ENCODE measurements at regions not wholly inside any gene's neighbourhood (a gene's known extent, or its start where the extent isn't known, plus 50 kb on each side); places are given as distances from the start of the nearest gene placed in this dataset.
"Not testable (repeated sequence)": the region's sequence is repeated elsewhere in the genome, so short reads cannot be mapped to it uniquely, and the experiment has no call there.

GRCh38 chr3:81363816-81364215 lies 397.6 kb downstream of the GBE1 start:
- DNase-seq = no peak

DNA sequence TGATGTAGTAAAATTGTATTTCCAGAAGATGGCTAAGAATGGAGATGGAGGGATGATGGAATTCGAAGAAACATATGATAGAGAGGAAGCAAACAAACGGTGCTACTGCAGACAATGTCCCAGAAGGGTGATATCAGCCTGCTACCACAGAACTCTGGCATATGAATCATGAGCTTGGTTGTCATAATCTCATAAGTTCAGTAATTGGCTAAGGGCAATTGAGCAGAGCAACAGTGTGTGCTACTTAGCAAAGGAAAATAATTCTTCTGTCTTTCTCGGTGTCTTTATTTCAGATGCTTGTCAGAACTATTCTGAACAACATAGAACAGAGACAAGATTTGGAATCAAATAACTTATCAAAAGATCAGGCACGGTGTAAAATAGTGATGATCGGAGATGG lies 407.3 kb downstream of the GBE1 start:
- DNase-seq = no peak

- no peak for DNase-seq
These were observed 408.6 kb downstream of the GBE1 start for GRCh38 chr3:81352867-81353266.

DNA sequence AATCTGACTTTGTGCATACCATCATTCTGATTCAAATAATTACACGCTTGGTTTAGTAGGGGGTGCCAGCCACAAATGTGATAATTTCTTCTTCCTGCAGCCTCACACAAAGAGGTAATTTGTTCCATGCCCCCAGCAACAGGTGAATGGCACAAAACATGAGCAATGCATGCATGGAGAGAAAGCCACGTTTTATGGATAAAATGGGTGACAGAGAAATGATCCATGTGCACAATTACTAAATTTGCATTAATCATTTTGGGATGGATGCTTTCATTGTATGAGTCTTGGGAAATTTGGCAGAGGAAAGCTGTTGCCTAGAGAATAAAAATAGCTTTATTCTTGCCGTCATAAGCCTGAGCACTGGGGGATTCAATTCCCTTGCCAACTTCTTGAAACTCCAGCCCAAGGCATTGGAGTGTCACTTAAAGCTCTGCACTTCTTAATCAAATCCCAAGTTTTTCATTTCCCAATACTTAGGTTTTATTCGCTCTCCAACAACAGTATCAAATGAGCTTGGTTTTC lies 411.6 kb downstream of the GBE1 start:
- no peak for DNase-seq

GRCh38 chr3:81339040-81339845 lies 422.2 kb downstream of the GBE1 start:
- DNase-seq = no peak

DNA sequence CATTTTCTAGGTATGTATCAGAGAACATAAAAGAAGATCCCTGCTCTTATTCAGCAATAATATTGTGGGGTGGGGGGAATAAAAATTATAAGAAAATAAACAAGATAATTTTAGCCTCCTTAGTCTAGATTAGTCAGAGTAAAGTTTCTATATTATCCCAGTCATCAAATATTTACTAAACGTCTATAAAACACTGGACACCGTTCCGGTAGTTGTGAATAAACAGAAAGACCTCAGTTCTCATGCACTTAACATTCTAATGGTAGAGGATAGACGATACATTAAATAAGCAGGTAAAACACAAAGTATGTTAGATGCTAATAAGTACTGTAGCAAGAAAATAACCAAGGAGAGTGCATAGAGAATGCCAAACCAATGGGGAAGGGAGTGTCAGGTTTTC lies 425.0 kb downstream of the GBE1 start:
- no peak for DNase-seq

GRCh38 chr3:81329835-81330234 lies 431.6 kb downstream of the GBE1 start:
- DNase-seq = not testable (repeated sequence)

GRCh38 chr3:81326245-81326644 lies 435.2 kb downstream of the GBE1 start:
- DNase-seq = no peak

DNA sequence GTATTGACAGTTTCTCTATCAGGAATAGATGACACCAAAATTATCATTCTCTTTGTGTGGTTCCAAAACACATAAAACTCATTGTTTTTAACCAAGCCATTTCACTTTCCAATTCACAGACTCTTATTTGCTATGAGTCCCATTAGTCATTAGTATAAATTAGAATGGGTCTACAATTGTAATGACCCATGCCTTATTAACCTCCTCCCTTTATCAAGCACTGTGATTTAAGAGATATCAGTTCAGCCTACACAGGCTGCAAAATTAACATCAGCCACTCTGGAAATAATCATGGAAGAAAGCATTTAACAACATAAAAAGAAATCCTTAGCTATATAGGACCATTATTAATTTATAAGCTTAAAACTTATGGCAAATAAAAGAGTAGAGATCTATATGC lies 440.6 kb downstream of the GBE1 start:
- DNase-seq = no peak

DNA sequence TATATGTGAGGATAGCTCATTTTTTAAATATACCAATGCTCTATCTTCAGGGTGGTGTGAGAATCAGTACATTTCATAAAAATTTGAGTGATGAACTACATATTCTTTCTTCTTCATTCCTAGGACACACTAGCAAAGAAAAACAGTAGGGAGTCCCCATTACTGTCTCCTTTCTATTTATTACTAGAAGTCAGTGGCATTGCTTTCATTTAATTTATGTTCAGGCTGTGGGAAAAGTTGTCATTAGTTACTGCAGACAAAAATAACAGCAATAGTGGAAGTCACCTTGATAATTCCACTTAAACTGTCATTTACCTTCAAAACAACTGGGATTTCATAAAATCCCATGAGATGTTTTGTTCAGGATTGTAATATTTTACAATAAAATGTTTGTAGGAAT lies 446.4 kb downstream of the GBE1 start:
- DNase-seq = no peak

GRCh38 chr3:81311321-81311720 lies 450.1 kb downstream of the GBE1 start:
- no peak for DNase-seq

DNA sequence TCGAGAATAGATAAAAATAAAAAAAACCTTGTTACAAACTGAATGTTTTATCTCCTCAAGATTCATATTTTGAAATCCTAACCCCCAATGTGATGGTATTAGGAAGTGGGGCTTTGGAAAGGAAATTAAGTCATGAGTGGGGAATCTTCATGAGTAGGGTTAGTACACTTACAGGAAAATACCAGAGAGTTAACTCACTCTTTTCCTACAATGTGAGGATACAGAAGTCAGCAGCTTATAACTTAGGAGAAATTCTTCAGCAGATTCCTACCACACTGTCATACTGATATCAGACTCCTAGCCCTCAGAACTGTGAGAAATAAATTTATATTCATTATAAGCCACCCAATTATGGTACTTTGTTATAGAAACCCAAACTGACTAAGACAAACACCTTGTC lies 453.1 kb downstream of the GBE1 start:
- DNase-seq = no peak

- no peak for DNase-seq
These were observed 454.2 kb downstream of the GBE1 start for GRCh38 chr3:81307221-81307620.

- no peak for DNase-seq
These were observed 458.1 kb downstream of the GBE1 start for GRCh38 chr3:81303321-81303720.

DNA sequence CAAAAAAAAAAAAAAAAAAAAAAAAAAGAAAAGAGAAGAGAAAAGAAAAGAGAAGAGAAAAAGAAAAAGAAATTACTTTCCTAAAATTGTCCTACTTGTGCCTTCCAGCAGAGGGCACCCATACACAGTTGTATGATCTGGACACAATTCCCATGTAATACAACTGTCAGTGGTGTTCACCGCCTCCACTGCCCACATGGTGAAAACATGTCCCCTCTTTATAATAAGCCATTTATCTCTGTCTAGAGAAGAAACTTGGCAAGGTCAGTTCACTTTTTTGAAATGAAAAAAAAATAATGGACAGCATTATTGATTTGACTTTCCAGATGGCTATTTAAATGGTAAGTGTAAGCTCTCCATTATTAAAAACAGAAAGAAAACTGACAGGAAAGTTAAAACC lies 459.4 kb downstream of the GBE1 start:
- peak in 1 of 2 donors; percentile 1 for DNase-seq

DNA sequence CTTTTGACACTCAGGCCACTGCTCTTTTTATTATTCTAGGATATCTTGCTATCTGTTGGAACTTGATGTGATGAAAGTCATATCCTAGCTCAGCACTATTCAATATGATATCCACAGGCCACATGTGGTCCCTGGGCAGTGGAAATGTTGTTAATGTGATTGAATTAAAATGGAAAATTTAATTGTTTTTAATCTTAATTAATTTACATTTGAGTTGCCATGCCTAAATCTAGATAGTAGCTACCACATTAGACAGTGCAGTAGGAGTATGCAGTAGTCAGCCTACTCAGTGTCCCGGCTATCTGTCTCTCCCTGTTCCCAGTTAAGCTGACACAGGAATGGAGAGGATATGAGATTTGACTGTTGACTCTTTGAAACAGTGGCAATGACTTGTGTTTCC lies 460.2 kb downstream of the GBE1 start:
- DNase-seq = no peak

- no peak for DNase-seq
These were observed 461.0 kb downstream of the GBE1 start for GRCh38 chr3:81300324-81300927.

- DNase-seq = no peak
These were observed 462.0 kb downstream of the GBE1 start for GRCh38 chr3:81299481-81299880.

DNA sequence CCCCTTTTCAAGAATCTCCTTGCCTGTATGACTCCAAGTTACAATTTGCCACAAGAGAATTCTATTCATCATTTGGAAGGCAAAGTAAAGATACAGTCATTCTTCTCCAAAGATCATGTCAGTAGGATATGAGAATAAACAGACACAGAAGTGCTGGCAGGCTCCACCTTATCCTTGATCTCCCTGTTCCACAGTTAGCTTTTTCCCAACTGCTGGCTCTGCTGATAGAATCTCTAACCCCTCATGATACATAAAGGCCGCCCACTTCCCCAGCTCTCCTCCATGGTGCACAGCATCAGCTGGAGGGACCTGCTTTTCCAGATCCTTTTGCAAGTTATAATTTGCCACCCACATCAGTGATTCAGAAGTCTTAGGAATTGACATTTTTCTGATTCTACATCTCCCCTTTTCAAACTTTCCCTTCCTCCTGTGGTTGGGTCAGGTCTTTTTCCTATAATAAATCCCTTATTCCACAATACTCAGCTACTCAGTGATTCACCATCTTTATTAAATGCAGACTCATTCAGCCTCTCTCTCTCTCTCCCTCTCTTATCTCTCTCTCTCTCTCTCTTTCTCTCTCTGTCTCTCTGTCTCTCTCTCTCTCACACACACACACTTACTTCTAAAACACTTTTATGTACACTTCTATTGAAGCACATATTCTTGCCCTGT lies 465.4 kb downstream of the GBE1 start:
- DNase-seq = no peak

- DNase-seq = no peak
These were observed 468.3 kb downstream of the GBE1 start for GRCh38 chr3:81293156-81293555.

DNA sequence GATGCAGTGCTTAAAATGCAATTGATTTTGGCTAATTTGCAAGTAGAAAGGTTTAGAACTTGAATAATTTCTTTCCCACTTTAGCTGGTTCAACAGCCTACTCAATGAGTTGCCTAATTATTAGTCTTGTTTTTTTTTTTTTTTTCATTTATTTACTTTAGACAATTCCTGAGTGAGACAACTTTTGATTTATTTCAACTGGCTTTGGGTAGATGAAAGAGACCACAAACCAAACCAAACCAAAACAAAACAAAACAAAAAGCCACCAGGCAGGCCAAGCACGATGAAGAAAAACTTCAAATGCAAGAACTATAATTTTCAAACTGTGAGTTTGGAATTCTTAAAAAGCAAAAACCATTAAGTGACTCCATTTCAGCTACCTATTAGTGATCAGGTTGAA lies 469.9 kb downstream of the GBE1 start:
- DNase-seq = no peak

- DNase-seq = no peak
These were observed 471.8 kb downstream of the GBE1 start for GRCh38 chr3:81289676-81290075.

DNA sequence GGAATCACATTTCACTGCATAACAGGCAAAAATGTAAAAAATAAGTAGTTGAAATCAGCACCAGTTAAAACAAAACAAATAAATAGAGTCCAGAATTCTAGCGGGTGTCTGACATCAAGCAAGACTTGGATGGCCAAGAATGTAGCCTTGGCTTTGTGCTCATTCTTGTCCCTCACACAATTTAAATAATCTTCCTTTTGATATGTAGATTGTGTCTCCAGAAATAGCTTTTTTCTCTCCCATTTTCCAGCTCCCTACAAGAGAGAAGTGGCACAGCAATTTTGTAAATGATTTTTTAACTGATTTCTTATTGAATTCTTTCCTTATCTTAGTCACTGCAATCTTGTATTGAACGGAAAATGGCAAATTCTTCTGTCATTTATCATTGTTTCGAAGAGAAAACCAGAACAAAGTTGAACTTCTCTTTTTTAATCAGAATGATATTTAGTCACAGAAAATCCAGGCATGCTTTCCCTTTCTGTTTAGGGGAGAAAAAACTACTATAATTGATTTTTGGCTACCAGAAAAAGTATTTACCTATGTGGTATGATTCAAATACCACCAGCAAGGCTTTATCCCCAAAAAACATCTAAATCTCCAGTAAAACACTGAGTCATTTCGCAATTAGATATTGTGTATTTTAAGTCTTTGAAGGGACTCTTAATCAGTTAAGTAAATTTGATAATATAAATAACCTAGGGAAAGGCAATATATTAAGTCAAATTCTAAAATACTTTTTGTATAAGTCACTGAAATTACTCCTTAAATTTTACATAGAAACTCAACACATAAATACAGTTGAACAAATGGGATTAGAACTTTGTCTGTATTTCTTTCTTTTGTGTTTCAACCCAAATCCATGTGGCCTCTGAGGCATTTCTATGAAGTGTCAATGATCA lies 481.7 kb downstream of the GBE1 start:
- DNase-seq = no peak
